Fibroblast of lung (primary cell): ENCODE measurements at regions not wholly inside any gene's neighbourhood (a gene's known extent, or its start where the extent isn't known, plus 50 kb on each side); places are given as distances from the start of the nearest gene placed in this dataset.

Source experiments
- EZH2 ChIP-seq: IDR thresholded peaks from 2 replicates; pipeline ENCODE4 v1.5.1; 2012; ENCODE audit warnings: low read length, control low read depth, mild to moderate bottlenecking; ENCODE audit errors: missing control alignments
- TF ChIP-seq, protein P1 (sequence below), 2 donors: IDR thresholded peaks in 1 of 2; conservative IDR thresholded peaks in 1 of 2; 1 replicate in 1 of 2; 2 replicates in 1 of 2; pipeline ENCODE4 v1.5.1; 2011 to 2012; ENCODE audit warnings: low read length in 2 of 2, control low read depth in 1 of 2, inconsistent platforms in 1 of 2, low read depth in 1 of 2, mild to moderate bottlenecking in 1 of 2

DNA sequence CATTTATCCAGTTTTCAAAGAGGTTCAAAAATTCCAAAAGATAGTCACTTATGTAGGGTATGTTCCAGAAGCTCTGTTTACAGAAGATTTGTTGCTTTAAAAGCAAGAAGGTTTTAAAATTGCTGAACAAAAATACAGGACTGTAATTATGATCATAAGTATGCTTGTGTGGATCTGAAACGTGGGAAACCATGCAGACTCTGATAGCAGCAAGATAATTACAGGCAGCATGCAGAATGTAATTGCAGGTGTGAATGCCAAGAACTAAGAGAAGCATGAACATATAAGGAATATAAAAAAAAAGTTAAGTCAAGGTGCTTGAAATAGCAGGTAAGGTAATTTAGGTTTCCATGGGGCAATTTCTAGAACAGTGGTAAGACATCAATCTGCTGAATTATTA lies 405.7 kb downstream of the ARL4A start:
- TF ChIP-seq, protein P1, sequence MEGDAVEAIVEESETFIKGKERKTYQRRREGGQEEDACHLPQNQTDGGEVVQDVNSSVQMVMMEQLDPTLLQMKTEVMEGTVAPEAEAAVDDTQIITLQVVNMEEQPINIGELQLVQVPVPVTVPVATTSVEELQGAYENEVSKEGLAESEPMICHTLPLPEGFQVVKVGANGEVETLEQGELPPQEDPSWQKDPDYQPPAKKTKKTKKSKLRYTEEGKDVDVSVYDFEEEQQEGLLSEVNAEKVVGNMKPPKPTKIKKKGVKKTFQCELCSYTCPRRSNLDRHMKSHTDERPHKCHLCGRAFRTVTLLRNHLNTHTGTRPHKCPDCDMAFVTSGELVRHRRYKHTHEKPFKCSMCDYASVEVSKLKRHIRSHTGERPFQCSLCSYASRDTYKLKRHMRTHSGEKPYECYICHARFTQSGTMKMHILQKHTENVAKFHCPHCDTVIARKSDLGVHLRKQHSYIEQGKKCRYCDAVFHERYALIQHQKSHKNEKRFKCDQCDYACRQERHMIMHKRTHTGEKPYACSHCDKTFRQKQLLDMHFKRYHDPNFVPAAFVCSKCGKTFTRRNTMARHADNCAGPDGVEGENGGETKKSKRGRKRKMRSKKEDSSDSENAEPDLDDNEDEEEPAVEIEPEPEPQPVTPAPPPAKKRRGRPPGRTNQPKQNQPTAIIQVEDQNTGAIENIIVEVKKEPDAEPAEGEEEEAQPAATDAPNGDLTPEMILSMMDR (conservative IDR thresholded peaks at IDR 0.05 in 1 of 2, IDR thresholded peaks at IDR 0.05 in 1 of 2; ENCODE audit: low read depth in 1 of 2, low read length in 2 of 2): no peak
- no peak for TF ChIP-seq EZH2
